DLD1 (cell line): ENCODE measurements at regions not wholly inside any gene's neighbourhood (a gene's known extent, or its start where the extent isn't known, plus 50 kb on each side); places are given as distances from the start of the nearest gene placed in this dataset.
"Not testable (repeated sequence)": the region's sequence is repeated elsewhere in the genome, so short reads cannot be mapped to it uniquely, and the experiment has no call there.

ENCODE experiments used
- in situ Hi-C: cut with HindIII; loops from 2 replicates; pipeline ENCODE4 v1.10.0; 2017; ENCODE audit warnings: low sequenced_read_pairs

GRCh38 chr12:131285905-131286295, 332.2 kb downstream of the ADGRD1 start:
- in situ Hi-C loops = not testable (repeated sequence)

GRCh38 chr12:131286301-131286700, 332.6 kb downstream of the ADGRD1 start:
- in situ Hi-C loops = not testable (repeated sequence)

- in situ Hi-C loops = no loop called here
Measured at GRCh38 chr12:131287015-131287937, 333.6 kb downstream of the ADGRD1 start.

GRCh38 chr12:131287938-131288764, 334.4 kb downstream of the ADGRD1 start:
- in situ Hi-C loops = no loop called here

DNA sequence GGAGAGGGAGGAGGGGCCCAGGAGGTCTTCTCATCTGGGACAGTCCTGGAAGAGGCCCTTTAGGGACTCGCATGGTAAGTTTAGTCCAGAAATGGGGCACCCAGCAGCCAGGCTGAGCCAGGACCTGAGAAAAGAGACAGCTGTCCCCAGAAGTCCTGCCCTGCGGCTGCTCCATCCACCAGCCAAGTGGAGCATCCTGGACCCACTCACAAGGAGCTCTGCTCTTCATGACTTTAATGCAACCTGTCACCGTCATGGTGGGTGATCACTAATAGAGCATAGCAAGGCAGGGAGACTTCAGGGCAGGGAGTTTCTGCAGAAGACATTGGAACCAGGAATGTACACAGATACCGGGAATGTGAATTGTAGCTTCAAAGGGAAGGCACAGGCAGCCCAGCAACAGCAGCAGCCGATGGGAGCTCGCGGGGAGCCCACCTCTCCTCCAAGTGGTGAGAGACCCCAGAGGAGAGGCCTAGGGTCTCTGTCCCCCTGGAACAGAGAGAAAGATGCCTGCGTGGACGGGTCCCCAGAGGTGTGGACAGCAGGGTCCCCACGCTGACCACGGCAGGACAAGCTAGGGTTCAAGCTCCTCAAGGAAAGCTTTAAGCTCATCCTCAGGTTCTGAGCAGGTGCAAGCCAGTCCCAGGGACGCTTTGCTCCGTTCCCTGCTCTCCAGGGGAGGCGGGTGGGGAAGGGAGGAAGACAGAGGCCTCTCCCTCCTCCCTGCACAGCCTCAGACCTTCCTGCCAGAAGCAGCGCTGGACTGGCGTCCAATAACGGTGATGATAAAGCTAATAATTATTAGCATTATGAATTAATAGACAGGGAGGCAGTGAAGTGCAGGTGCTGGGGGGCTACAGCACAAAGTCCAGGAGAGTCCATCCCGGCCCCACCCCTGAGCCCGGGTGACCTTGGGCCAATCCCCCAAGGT, 335.3 kb downstream of the ADGRD1 start:
- in situ Hi-C loops = not testable (repeated sequence)

GRCh38 chr12:131289807-131290206, 336.1 kb downstream of the ADGRD1 start:
- in situ Hi-C loops = not testable (repeated sequence)

DNA sequence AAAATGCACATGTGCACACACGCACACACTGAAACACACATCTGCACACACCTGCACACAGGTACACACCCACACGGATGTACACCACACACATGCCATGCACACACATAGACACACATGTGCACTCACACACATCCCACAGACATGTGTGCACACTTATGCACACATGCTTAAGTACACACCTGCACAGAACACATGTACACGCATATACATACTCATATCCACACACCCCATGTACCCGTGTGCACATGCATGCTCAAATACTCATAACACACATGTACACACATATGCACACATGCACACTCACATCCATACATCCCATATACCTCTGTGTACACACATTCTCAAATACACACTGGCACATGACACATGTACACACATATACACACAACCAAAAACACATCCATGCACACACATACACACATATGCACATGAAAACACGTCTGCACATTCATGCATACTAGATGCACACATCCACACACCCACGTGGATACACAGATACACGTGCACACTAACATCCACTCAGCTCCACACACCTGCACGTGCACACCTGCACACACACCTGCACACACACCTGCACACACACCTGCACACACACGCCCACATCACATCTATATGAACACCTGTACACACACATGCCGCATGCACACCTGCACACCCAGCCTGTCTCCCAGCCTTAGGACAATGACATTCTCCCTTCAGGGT, 336.7 kb downstream of the ADGRD1 start:
- in situ Hi-C loops = no loop called here

DNA sequence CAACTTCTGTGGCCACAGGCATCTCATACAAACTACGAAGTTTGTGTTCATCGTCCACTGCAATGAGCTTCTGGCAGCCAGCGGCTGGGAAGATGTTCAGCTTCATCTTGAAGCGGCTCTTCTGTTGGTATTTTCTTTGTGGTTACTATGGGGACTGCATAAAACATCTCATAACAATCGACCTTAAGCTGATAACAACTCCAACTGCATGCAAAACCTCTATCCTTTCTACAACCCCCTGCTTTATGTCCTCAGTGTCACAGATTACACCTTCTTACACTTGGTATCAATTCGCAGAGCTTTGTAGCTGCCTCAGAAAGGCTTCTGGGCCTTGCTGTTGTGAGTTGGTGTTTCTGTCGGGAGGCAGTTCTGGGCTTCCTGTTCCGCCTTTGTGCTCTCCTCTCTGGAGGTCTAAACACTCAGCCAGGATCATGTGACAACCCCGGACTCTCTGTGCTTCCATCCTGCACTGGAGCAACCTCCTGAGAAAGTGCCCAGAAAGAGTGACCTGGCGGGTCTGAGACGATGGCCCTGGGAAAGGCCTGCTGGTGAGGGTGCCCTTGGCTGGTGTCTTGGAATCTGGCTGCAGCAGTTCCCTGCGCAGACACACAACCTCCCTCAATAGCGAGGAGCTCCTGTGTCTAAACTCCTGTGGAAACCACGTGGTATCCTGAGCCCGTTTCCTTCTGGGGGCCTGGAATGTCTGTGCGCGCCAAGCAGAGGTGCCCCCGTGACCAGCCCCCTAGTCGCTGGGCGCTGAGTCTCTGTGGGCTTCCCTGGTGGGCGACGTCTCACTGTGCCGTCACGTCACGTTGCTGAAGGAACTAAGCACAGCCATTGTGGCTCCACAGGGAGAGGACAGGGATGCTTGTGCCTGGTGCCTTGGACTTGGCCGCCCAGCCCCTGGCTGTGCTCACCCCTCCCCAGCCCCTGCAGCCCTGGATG, 339.6 kb downstream of the ADGRD1 start:
- in situ Hi-C loops = not testable (repeated sequence)

DNA sequence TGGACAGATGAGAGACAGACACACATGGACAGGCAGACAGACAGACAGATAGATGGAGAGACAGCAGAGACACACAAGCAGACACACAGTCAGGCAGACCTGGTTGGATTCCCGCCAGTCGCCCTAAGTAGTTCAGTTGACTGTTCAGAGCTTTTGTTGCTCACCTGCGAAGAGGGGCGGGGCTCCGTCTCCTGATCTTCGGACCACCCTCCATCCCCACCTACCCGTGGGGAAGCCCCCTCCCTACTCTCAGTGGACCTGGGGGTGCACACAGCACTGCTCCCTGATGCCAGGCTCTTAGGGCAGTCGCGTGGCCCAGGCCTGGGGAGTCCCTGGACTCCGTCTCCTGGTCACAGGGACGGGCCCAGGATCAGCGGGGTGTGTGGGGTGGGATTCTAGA, 341.0 kb downstream of the ADGRD1 start:
- in situ Hi-C loops = not testable (repeated sequence)

DNA sequence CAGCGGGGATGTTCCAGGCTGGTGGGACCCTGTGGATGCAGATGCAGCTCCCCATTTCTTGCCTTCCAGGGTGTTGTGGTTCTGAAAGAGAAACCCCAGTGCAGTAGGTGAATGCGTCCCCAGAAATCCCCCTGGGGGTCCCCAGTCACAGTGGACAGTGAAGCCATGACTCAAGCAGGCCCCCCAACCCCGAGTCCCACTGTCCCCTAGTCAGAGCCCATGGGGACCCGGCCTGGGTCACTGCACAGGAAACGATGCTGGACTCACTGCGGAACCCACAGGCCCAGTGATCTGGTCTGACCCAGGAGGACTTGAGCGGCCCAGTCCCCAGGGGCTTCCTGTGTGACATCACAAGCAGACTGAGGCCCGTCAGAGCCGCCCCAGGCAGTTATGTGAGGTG, 341.4 kb downstream of the ADGRD1 start:
- in situ Hi-C loops = not testable (repeated sequence)

- in situ Hi-C loops = not testable (repeated sequence)
Measured at GRCh38 chr12:131295559-131295958, 341.9 kb downstream of the ADGRD1 start.

- in situ Hi-C loops = not testable (repeated sequence)
Measured at GRCh38 chr12:131296136-131296535, 342.4 kb downstream of the ADGRD1 start.

DNA sequence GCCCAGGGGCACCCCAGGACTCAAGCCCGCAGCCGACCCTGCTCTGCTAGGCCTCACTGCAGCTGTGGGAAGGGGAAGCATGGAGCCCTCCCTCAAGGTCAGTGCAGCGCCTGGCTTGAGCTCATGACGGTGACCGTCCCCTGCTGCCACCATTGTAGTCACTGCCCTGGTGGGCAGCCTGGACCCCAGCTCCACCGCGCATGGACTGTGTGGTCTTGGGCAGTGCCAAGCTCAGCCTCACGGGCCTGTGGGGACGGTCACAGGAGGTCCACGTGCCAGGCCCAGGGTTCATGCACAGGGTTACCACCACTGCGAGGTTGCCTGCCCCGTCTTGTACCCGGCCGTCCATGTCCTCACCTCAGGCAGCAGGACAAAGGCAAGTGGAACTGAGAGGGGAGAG, 342.9 kb downstream of the ADGRD1 start:
- in situ Hi-C loops = not testable (repeated sequence)

DNA sequence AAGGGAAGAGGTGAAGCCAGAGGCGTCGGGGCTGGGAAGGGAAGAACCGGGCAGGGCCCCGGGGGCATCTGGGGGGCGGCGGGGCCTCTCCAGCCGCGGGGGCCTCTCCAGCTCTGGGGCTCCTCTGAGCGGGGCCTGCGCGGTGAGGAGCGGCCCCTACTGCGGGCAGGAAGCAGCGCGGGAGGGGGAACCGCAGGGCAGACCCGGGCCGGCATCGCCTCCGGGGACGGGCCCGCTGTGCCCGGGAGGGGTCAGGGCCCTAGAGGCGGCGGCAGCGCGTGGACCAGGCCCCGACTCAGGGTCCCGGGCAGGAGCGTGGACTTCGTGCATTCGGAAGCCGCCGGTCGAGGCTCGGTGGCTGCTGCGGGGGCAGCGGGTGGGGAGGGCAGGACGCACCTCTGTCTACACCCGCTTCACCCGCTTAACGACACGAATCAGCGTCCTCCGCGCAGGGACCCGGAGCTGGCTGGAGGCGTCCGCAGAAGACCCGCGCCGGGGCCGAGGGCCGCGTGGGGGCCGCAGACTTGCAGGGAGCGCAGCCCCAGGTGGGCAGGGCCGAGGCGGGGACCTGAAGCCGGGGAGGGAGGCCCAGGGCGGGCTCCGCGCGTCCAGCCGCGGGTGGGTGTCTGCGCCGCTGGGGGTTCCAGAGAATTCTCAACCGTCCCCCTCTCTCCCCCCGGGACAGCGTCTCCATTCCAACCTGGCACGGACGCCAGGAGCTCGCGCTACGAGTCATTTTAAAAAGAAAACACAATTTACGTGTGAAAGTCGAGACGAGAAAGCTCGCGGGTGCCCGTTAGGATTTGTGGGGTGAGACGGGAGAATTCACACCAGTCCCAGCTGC, 345.0 kb downstream of the ADGRD1 start:
- in situ Hi-C loops = not testable (repeated sequence)

DNA sequence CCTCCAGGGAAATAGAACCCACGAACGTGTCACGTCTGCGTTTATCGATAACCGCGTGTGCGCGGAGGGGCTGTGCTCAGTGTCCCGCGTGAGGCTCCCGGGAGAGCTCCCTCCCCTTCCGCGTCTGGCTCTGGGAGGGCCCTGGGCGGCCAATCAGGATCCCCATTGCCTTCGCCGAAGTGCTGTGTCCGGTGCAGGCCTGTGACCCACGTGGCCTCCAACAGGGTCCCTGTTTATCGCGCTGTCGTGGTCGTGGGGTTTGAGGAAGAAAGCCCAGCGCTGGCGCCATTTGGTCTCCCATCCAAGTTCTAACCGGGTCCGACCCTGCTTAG, 345.6 kb downstream of the ADGRD1 start:
- in situ Hi-C loops = not testable (repeated sequence)

DNA sequence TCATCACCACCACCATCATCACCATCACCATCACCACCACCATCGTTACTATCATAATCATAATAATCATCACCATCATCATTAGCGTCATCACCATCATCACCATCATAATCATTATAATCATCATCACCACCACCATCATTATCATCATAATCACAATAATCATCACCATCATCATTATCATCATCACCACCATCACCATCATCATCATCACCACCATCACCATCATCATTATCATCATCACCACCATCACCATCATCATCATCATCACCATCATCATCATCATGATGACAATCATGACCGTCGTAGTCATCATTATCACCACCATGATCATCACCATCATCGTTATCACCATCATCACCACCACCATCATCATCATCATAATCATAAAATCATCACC, 349.9 kb downstream of the ADGRD1 start:
- in situ Hi-C loops = not testable (repeated sequence)

GRCh38 chr12:131304642-131305041, 350.9 kb downstream of the ADGRD1 start:
- in situ Hi-C loops = not testable (repeated sequence)

DNA sequence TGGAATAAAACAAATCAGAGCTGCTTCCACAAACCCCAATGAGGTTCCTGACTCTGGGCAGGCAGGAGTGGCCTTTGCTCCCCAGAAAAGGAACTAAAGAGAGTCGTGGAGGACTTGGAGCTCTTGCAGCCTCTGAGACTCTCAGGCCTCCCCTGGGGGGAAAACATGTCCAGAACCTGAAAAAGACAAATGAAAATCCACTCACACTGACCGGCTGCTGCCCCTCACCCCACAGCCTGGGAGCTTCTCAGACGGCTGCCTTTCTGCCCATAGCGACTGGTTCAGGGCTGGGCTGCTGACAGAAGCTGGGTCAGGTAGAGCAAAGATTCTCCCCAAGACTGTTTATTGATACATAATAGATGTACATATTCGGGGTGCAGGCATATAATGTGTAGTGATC, 356.0 kb downstream of the ADGRD1 start:
- in situ Hi-C loops = no loop called here
